ENCODE measurements at regions not wholly inside any gene's neighbourhood (a gene's known extent, or its start where the extent isn't known, plus 50 kb on each side); places are given as distances from the start of the nearest gene placed in this dataset.

GRCh38 chr20:43849496-43850186 lies 65.0 kb upstream of the TOX2 start:
- TF ChIP-seq, protein P1, sequence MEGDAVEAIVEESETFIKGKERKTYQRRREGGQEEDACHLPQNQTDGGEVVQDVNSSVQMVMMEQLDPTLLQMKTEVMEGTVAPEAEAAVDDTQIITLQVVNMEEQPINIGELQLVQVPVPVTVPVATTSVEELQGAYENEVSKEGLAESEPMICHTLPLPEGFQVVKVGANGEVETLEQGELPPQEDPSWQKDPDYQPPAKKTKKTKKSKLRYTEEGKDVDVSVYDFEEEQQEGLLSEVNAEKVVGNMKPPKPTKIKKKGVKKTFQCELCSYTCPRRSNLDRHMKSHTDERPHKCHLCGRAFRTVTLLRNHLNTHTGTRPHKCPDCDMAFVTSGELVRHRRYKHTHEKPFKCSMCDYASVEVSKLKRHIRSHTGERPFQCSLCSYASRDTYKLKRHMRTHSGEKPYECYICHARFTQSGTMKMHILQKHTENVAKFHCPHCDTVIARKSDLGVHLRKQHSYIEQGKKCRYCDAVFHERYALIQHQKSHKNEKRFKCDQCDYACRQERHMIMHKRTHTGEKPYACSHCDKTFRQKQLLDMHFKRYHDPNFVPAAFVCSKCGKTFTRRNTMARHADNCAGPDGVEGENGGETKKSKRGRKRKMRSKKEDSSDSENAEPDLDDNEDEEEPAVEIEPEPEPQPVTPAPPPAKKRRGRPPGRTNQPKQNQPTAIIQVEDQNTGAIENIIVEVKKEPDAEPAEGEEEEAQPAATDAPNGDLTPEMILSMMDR (IDR thresholded peaks at IDR 0.05; ENCODE audit: low read depth, low read length): no peak
- no peak for TF ChIP-seq EZH2phosphoT487 (IDR thresholded peaks at IDR 0.05; ENCODE audit: low read depth)

Data from OCI-LY3 (cell line).